ENCODE measurements at regions not wholly inside any gene's neighbourhood (a gene's known extent, or its start where the extent isn't known, plus 50 kb on each side); places are given as distances from the start of the nearest gene placed in this dataset.

- TF ChIP-seq, protein P1, sequence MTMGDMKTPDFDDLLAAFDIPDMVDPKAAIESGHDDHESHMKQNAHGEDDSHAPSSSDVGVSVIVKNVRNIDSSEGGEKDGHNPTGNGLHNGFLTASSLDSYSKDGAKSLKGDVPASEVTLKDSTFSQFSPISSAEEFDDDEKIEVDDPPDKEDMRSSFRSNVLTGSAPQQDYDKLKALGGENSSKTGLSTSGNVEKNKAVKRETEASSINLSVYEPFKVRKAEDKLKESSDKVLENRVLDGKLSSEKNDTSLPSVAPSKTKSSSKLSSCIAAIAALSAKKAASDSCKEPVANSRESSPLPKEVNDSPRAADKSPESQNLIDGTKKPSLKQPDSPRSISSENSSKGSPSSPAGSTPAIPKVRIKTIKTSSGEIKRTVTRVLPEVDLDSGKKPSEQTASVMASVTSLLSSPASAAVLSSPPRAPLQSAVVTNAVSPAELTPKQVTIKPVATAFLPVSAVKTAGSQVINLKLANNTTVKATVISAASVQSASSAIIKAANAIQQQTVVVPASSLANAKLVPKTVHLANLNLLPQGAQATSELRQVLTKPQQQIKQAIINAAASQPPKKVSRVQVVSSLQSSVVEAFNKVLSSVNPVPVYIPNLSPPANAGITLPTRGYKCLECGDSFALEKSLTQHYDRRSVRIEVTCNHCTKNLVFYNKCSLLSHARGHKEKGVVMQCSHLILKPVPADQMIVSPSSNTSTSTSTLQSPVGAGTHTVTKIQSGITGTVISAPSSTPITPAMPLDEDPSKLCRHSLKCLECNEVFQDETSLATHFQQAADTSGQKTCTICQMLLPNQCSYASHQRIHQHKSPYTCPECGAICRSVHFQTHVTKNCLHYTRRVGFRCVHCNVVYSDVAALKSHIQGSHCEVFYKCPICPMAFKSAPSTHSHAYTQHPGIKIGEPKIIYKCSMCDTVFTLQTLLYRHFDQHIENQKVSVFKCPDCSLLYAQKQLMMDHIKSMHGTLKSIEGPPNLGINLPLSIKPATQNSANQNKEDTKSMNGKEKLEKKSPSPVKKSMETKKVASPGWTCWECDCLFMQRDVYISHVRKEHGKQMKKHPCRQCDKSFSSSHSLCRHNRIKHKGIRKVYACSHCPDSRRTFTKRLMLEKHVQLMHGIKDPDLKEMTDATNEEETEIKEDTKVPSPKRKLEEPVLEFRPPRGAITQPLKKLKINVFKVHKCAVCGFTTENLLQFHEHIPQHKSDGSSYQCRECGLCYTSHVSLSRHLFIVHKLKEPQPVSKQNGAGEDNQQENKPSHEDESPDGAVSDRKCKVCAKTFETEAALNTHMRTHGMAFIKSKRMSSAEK (CRISPR knock-in tag; IDR thresholded peaks at IDR 0.05; ENCODE audit: borderline replicate concordance), result no peak
These were observed 381.0 kb upstream of the CNTNAP5 start (continued) for GRCh38 chr2:123644053-123644452.

GRCh38 chr2:123648016-123648415, 377.1 kb upstream of the CNTNAP5 start:
- peaks cover 14% of the 10 kb centered on the region for H3K4me1 Mint-ChIP-seq
- TF ChIP-seq TEAD1 (CRISPR knock-in tag; IDR thresholded peaks at IDR 0.05), result no peak
- TF ChIP-seq FOXP1 (CRISPR knock-in tag; IDR thresholded peaks at IDR 0.05; ENCODE audit: borderline replicate concordance), result no peak
- TF ChIP-seq ATF2 (CRISPR knock-in tag; IDR thresholded peaks at IDR 0.05; ENCODE audit: borderline replicate concordance, low read depth), result no peak
- TF ChIP-seq GRHL2 (CRISPR knock-in tag; IDR thresholded peaks at IDR 0.05; ENCODE audit: insufficient replicate concordance, severe bottlenecking), result no peak
- TF ChIP-seq CTCF (IDR thresholded peaks at IDR 0.05), result no peak
- no peak for TF ChIP-seq HMGA2 (CRISPR knock-in tag; IDR thresholded peaks at IDR 0.05)
- no peak for TF ChIP-seq CBFB (CRISPR knock-in tag; IDR thresholded peaks at IDR 0.05; ENCODE audit: low read depth)
- TF ChIP-seq GTF2I (CRISPR knock-in tag; conservative IDR thresholded peaks at IDR 0.05), result no peak
- no peak for TF ChIP-seq EMX1 (CRISPR knock-in tag; IDR thresholded peaks at IDR 0.05)
- DNase-seq (ENCODE audit: low spot score) (no peak), ATAC-seq (no peak)
- ChIA-PET CTCF (no interaction called here), POLR2A (interaction anchor here (0.5 kb wide), 1 partner anchor 283 kb away, joined by 4 read pairs; no protein-coding TSS in a partner anchor)
- H3K4me3 Mint-ChIP-seq, result no peak overlapping the region
- H3K27ac Mint-ChIP-seq, result no peak overlapping the region
- H3K9me3 Mint-ChIP-seq, result 0 out of 2 replicates have a peak, but pooled peaks cover 4% of the 10 kb centered on the region
- H3K27me3 Mint-ChIP-seq (ENCODE audit: low read depth), result no peaks in the 10 kb centered on the region
- H3K36me3 Mint-ChIP-seq, result no peaks in the 10 kb centered on the region

DNA sequence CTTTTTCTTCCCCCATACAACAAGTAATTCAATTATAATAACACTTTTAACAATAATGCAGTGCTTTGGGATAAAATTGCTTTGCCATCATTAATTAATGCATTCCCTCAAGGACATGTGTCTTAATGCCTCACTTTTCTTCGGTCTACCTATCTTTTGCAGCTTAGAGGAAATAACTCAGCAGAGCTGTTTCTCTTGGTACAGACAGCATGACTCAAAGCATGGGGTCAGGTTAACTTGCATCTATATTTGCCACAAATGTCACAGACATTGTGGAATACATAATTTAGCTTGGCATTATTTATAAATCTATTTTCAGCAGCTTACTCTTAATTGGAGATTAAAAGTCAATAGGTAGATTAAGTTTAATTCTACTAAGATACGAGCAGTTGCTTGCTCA, 376.1 kb upstream of the CNTNAP5 start:
- CTCF ChIA-PET, result no interaction called here

More for the DNA sequence above, 376.1 kb upstream of the CNTNAP5 start:
- H3K4me3 Mint-ChIP-seq, result no peak overlapping the region
- H3K9me3 Mint-ChIP-seq, result 0 out of 2 replicates have a peak, but pooled peaks cover 4% of the 10 kb centered on the region
- TF ChIP-seq MYBL2 (CRISPR knock-in tag; IDR thresholded peaks at IDR 0.05) (no peak), TCF7 (CRISPR knock-in tag; IDR thresholded peaks at IDR 0.05; ENCODE audit: low read depth) (no peak), HMGA2 (CRISPR knock-in tag; IDR thresholded peaks at IDR 0.05) (no peak), CREM (CRISPR knock-in tag; IDR thresholded peaks at IDR 0.05) (no peak), E2F1 (CRISPR knock-in tag; IDR thresholded peaks at IDR 0.05) (no peak), MAX (CRISPR knock-in tag; IDR thresholded peaks at IDR 0.05) (no peak), EMX1 (CRISPR knock-in tag; IDR thresholded peaks at IDR 0.05) (no peak)
- no peak for DNase-seq (ENCODE audit: low spot score)
- no peaks in the 10 kb centered on the region for H3K36me3 Mint-ChIP-seq
- H3K4me1 Mint-ChIP-seq, result peaks cover 14% of the 10 kb centered on the region
- no peak overlapping the region for H3K27ac Mint-ChIP-seq
- no peaks in the 10 kb centered on the region for H3K27me3 Mint-ChIP-seq (ENCODE audit: low read depth)
- no peak for ATAC-seq
- POLR2A ChIA-PET, result no interaction called here

Measured in WTC11 (cell line).